ENCODE measurements at regions not wholly inside any gene's neighbourhood (a gene's known extent, or its start where the extent isn't known, plus 50 kb on each side); places are given as distances from the start of the nearest gene placed in this dataset.

GRCh38 chr16:50440991-50441390, 72.2 kb upstream of the BRD7 start (continued):
- no peak for TF ChIP-seq ETV6 (conservative IDR thresholded peaks at IDR 0.05 in 1 of 2, IDR thresholded peaks at IDR 0.05 in 1 of 2; ENCODE audit: borderline replicate concordance in 1 of 2, low read depth in 1 of 2)
- no peak for TF ChIP-seq SREBF1 (IDR thresholded peaks at IDR 0.05; ENCODE audit: low read length)
- no peak for TF ChIP-seq MTA3 (IDR thresholded peaks at IDR 0.05; ENCODE audit: borderline replicate concordance, low read length)
- TF ChIP-seq CBX5 (IDR thresholded peaks at IDR 0.05; ENCODE audit: low read depth): no peak
- no peak for TF ChIP-seq SP1 (IDR thresholded peaks at IDR 0.05; ENCODE audit: low read depth, low read length)
- TF ChIP-seq EP300 (IDR thresholded peaks at IDR 0.05; ENCODE audit: borderline replicate concordance in 1 of 2, control insufficient read depth in 1 of 2, low read depth in 2 of 2, low read length in 2 of 2): no peak
- TF ChIP-seq REST (IDR thresholded peaks at IDR 0.05; ENCODE audit: low read depth, low read length): no peak

- FAIRE-seq: no peak
- 0% methylated on average over 2 of the region's 2 CpGs for WGBS (ENCODE audit: insufficient coverage, insufficient replicate concordance, low lambda C conversion rate, missing lambda C conversion rate)
Measured at GRCh38 chr16:50440531-50440930, 71.7 kb upstream of the BRD7 start.

More at GRCh38 chr16:50440531-50440930, 71.7 kb upstream of the BRD7 start:
- CTCF ChIA-PET: no interaction called here
- DNase-seq (ENCODE audit: low read depth, low spot score) (no peak), ATAC-seq (no peak)
- no peak overlapping the region for H2AFZ ChIP-seq (ENCODE audit: control insufficient read depth, low read depth, low read length)
- H3K27ac ChIP-seq (ENCODE audit: control insufficient read depth, insufficient read depth): no peak overlapping the region
- H3K9me3 ChIP-seq (replicated peaks; ENCODE audit: control insufficient read depth, insufficient read depth, low read length): peaks cover 10% of the 10 kb centered on the region; the same call in 2 of the 3 replicates
- no TSS peak for BruUV-seq (replicated peaks)
- RAD21 ChIA-PET (ENCODE audit: unreplicated experiment): no interaction called here
- no peak overlapping the region for H3K4me3 ChIP-seq
- POLR2A ChIA-PET: no interaction called here
- no peaks in the 10 kb centered on the region for H3K4me1 ChIP-seq (ENCODE audit: control insufficient read depth, insufficient read depth, low read length)
- in situ Hi-C loops (cut with MboI): no loop called here
- SMC1A ChIA-PET (ENCODE audit: uncharacterized antibody, unreplicated experiment): no interaction called here
- no peaks in the 10 kb centered on the region for H3K79me2 ChIP-seq (ENCODE audit: control insufficient read depth, insufficient read depth, low read length)
- intact Hi-C loops (cut with micrococcal nuclease; ENCODE audit: unreplicated experiment): no loop called here
- H3K27me3 ChIP-seq (replicated peaks in 1 of 2; ENCODE audit: control insufficient read depth in 2 of 2, insufficient read depth in 2 of 2, low read length in 1 of 2): no peaks in the 10 kb centered on the region
- no peak overlapping the region for H3K4me2 ChIP-seq (ENCODE audit: control insufficient read depth, insufficient read depth)
- TF ChIP-seq NFIC (IDR thresholded peaks at IDR 0.05; ENCODE audit: low read depth, low read length) (no peak), E2F8 (IDR thresholded peaks at IDR 0.05; ENCODE audit: low read depth, partially characterized antibody) (no peak), RB1 (IDR thresholded peaks at IDR 0.05; ENCODE audit: borderline replicate concordance) (no peak), RAD21 (IDR thresholded peaks at IDR 0.05; ENCODE audit: insufficient read depth, low read depth, low read length) (no peak), TCF3 (IDR thresholded peaks at IDR 0.05; ENCODE audit: borderline replicate concordance, insufficient read depth, low read depth, low read length) (no peak), SREBF1 (IDR thresholded peaks at IDR 0.05; ENCODE audit: low read length) (no peak), FOS (IDR thresholded peaks at IDR 0.05; ENCODE audit: borderline replicate concordance, extremely low read depth, insufficient read length) (no peak), MTA3 (IDR thresholded peaks at IDR 0.05; ENCODE audit: borderline replicate concordance, low read length) (no peak), STAT3 (IDR thresholded peaks at IDR 0.05; ENCODE audit: low read depth, low read length) (no peak)
- no peaks in the 10 kb centered on the region for H3K36me3 ChIP-seq (ENCODE audit: control insufficient read depth in 2 of 2, insufficient read depth in 2 of 2, low read length in 1 of 2)
- H4K20me1 ChIP-seq (ENCODE audit: control insufficient read depth, insufficient read depth): no peaks in the 10 kb centered on the region
- no peak overlapping the region for H3K9ac ChIP-seq (ENCODE audit: control insufficient read depth, insufficient read depth, low read length)
